NT2/D1 (cell line): ENCODE measurements at regions not wholly inside any gene's neighbourhood (a gene's known extent, or its start where the extent isn't known, plus 50 kb on each side); places are given as distances from the start of the nearest gene placed in this dataset.

ENCODE experiments used
- SUZ12 ChIP-seq: IDR thresholded peaks from 2 replicates; pipeline ENCODE4 v1.6.1; 2011; ENCODE audit not compliant: insufficient read length, insufficient read depth; ENCODE audit errors: extremely low read depth
- YY1 ChIP-seq: IDR thresholded peaks from 2 replicates; pipeline ENCODE4 v1.6.1; 2011; ENCODE audit not compliant: insufficient read length, insufficient read depth
- ZNF274 ChIP-seq: IDR thresholded peaks from 2 replicates; pipeline ENCODE4 v1.6.1; 2011; ENCODE audit warnings: mild to moderate bottlenecking, low read depth, low read length

DNA sequence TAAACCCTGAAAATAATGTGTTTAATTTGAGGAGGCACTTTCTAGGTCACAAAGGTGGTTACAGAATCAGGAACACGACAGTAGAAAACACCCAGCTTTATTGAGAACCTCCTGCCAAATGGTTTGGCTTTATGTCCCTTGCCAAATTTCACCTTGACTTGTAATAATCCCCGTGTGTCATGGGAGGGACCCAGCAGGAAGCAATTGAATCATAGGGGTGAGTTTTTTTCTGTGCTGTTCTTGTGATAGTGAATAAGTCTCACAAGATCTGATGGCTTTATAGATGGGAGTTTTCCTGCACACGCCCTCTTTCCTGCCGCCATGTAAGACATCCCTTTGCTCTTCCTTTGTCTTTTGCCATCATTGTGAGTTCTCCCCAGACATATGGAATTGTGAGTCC lies 193.8 kb upstream of the KLF6 start:
- no peak for TF ChIP-seq ZNF274
- TF ChIP-seq YY1 = no peak
- TF ChIP-seq SUZ12 = no peak
